ENCODE measurements at regions not wholly inside any gene's neighbourhood (a gene's known extent, or its start where the extent isn't known, plus 50 kb on each side); places are given as distances from the start of the nearest gene placed in this dataset.

GRCh38 chr22:49179175-49179574 is 648.5 kb downstream of the BRD1 start:
- Histone ChIP-seq H3K9ac (ENCODE audit: low read depth, low read length, poor library complexity) (peak overlapping the region; percentile 13), H3K4me2 (ENCODE audit: insufficient read depth, low read length, poor library complexity, severe bottlenecking) (no peak overlapping the region), H3K14ac (ENCODE audit: low read length) (no peak overlapping the region), H3K4me1 (ENCODE audit: control insufficient read depth in 2 of 2, insufficient read depth in 1 of 2, low read depth in 1 of 2, low read length in 2 of 2) (peaks cover 0 to 4% of the 10 kb centered on the region in 2 donors), H2BK5ac (ENCODE audit: low read length) (no peak overlapping the region), H2BK120ac (ENCODE audit: low read depth, low read length) (no peak overlapping the region), H3K36me3 (replicated peaks in 1 of 2; ENCODE audit: control insufficient read depth in 2 of 2, insufficient read depth in 2 of 2, low read length in 2 of 2) (no peaks in the 10 kb centered on the region), H3K79me1 (ENCODE audit: low read depth, low read length) (no peaks in the 10 kb centered on the region), H3K4ac (ENCODE audit: low read length) (no peak overlapping the region), H2AK5ac (ENCODE audit: low read depth, low read length) (peak overlapping the region; percentile 36), H3K4me3 (ENCODE audit: low read length in 2 of 2) (no peak overlapping the region), H3K27me3 (ENCODE audit: control insufficient read depth in 3 of 3, insufficient read depth in 3 of 3, low read depth in 1 of 3, low read length in 3 of 3) (no peaks in the 10 kb centered on the region), H2BK12ac (ENCODE audit: low read length) (no peak overlapping the region), H2AFZ (ENCODE audit: low read length) (no peak overlapping the region), H3K9me3 (replicated peaks in 1 of 2; ENCODE audit: control insufficient read depth in 2 of 2, insufficient read depth in 1 of 2, low read depth in 1 of 2, low read length in 2 of 2) (no peaks in the 10 kb centered on the region), H3K18ac (ENCODE audit: low read length) (peak overlapping the region; percentile 16), H3K27ac (replicated peaks; ENCODE audit: low read length) (no peak overlapping the region), H4K8ac (ENCODE audit: low read depth, low read length) (no peak overlapping the region), H2BK15ac (ENCODE audit: low read length) (no peak overlapping the region), H3K23ac (ENCODE audit: low read depth, low read length, poor library complexity) (no peak overlapping the region), H4K91ac (ENCODE audit: low read depth, low read length, poor library complexity) (no peak overlapping the region)
- no CpG with 5 or more reads among the region's 18 CpGs for WGBS, 2 donors (ENCODE audit: extremely low coverage in 2 of 2, insufficient read length in 2 of 2, insufficient replicate concordance in 1 of 2)
- DNase-seq (ENCODE audit: low spot score): no peak

- Histone ChIP-seq H2BK15ac (ENCODE audit: low read length) (peak overlapping the region; percentile 12), H2AK5ac (ENCODE audit: low read depth, low read length) (peak overlapping the region; percentile 71), H3K18ac (ENCODE audit: low read length) (no peak overlapping the region), H3K4me1 (ENCODE audit: control insufficient read depth in 2 of 2, insufficient read depth in 1 of 2, low read depth in 1 of 2, low read length in 2 of 2) (no peaks in the 10 kb centered on the region), H3K79me1 (ENCODE audit: low read depth, low read length) (no peaks in the 10 kb centered on the region), H3K27me3 (ENCODE audit: control insufficient read depth in 3 of 3, insufficient read depth in 3 of 3, low read depth in 1 of 3, low read length in 3 of 3) (no peaks in the 10 kb centered on the region), H2BK5ac (ENCODE audit: low read length) (no peak overlapping the region), H3K23ac (ENCODE audit: low read depth, low read length, poor library complexity) (peak overlapping the region; percentile 46), H2AFZ (ENCODE audit: low read length) (no peak overlapping the region), H3K4me3 (ENCODE audit: low read length in 2 of 2) (no peak overlapping the region), H2BK12ac (ENCODE audit: low read length) (no peak overlapping the region), H2BK120ac (ENCODE audit: low read depth, low read length) (no peak overlapping the region), H3K27ac (replicated peaks; ENCODE audit: low read length) (no peak overlapping the region), H3K14ac (ENCODE audit: low read length) (peak overlapping the region; percentile 95), H3K4ac (ENCODE audit: low read length) (no peak overlapping the region), H3K4me2 (ENCODE audit: insufficient read depth, low read length, poor library complexity, severe bottlenecking) (no peak overlapping the region), H4K8ac (ENCODE audit: low read depth, low read length) (no peak overlapping the region), H3K36me3 (replicated peaks in 1 of 2; ENCODE audit: control insufficient read depth in 2 of 2, insufficient read depth in 2 of 2, low read length in 2 of 2) (no peaks in the 10 kb centered on the region), H4K91ac (ENCODE audit: low read depth, low read length, poor library complexity) (no peak overlapping the region), H3K9ac (ENCODE audit: low read depth, low read length, poor library complexity) (peak overlapping the region; percentile 10), H3K9me3 (replicated peaks in 1 of 2; ENCODE audit: control insufficient read depth in 2 of 2, insufficient read depth in 1 of 2, low read depth in 1 of 2, low read length in 2 of 2) (no peaks in the 10 kb centered on the region)
- DNase-seq (ENCODE audit: low spot score): no peak
- no CpG with 5 or more reads among the region's 26 CpGs for WGBS, 2 donors (ENCODE audit: extremely low coverage in 2 of 2, insufficient read length in 2 of 2, insufficient replicate concordance in 1 of 2)
Measured at GRCh38 chr22:49178246-49179005, 649.2 kb downstream of the BRD1 start.

GRCh38 chr22:49177666-49178065 is 650.0 kb downstream of the BRD1 start:
- Histone ChIP-seq H4K8ac (ENCODE audit: low read depth, low read length) (no peak overlapping the region), H3K79me1 (ENCODE audit: low read depth, low read length) (no peaks in the 10 kb centered on the region), H3K4ac (ENCODE audit: low read length) (no peak overlapping the region), H3K14ac (ENCODE audit: low read length) (peak overlapping the region; percentile 95), H3K9me3 (replicated peaks in 1 of 2; ENCODE audit: control insufficient read depth in 2 of 2, insufficient read depth in 1 of 2, low read depth in 1 of 2, low read length in 2 of 2) (no peaks in the 10 kb centered on the region), H3K27me3 (ENCODE audit: control insufficient read depth in 3 of 3, insufficient read depth in 3 of 3, low read depth in 1 of 3, low read length in 3 of 3) (no peaks in the 10 kb centered on the region), H3K27ac (replicated peaks; ENCODE audit: low read length) (no peak overlapping the region), H3K18ac (ENCODE audit: low read length) (no peak overlapping the region), H3K9ac (ENCODE audit: low read depth, low read length, poor library complexity) (no peak overlapping the region), H4K91ac (ENCODE audit: low read depth, low read length, poor library complexity) (no peak overlapping the region), H2BK5ac (ENCODE audit: low read length) (no peak overlapping the region), H2BK12ac (ENCODE audit: low read length) (no peak overlapping the region), H3K4me2 (ENCODE audit: insufficient read depth, low read length, poor library complexity, severe bottlenecking) (no peak overlapping the region), H3K36me3 (replicated peaks in 1 of 2; ENCODE audit: control insufficient read depth in 2 of 2, insufficient read depth in 2 of 2, low read length in 2 of 2) (no peaks in the 10 kb centered on the region), H2BK15ac (ENCODE audit: low read length) (peak overlapping the region; percentile 12), H3K23ac (ENCODE audit: low read depth, low read length, poor library complexity) (no peak overlapping the region), H3K4me3 (ENCODE audit: low read length in 2 of 2) (no peak overlapping the region), H3K4me1 (ENCODE audit: control insufficient read depth in 2 of 2, insufficient read depth in 1 of 2, low read depth in 1 of 2, low read length in 2 of 2) (no peaks in the 10 kb centered on the region), H2BK120ac (ENCODE audit: low read depth, low read length) (no peak overlapping the region), H2AFZ (ENCODE audit: low read length) (no peak overlapping the region), H2AK5ac (ENCODE audit: low read depth, low read length) (peak overlapping the region; percentile 71)
- no peak for DNase-seq (ENCODE audit: low spot score)
- WGBS, 2 donors (ENCODE audit: extremely low coverage in 2 of 2, insufficient read length in 2 of 2, insufficient replicate concordance in 1 of 2): no CpG with 5 or more reads among the region's 12 CpGs

- no peak overlapping the region for H3K14ac ChIP-seq (ENCODE audit: low read length)
- no peak overlapping the region for H2BK12ac ChIP-seq (ENCODE audit: low read length)
- no peak overlapping the region for H3K23ac ChIP-seq (ENCODE audit: low read depth, low read length, poor library complexity)
- no peak overlapping the region for H2BK120ac ChIP-seq (ENCODE audit: low read depth, low read length)
- H3K27me3 ChIP-seq (ENCODE audit: control insufficient read depth in 3 of 3, insufficient read depth in 3 of 3, low read depth in 1 of 3, low read length in 3 of 3): no peaks in the 10 kb centered on the region
- no peak overlapping the region for H4K91ac ChIP-seq (ENCODE audit: low read depth, low read length, poor library complexity)
- H3K79me1 ChIP-seq (ENCODE audit: low read depth, low read length): no peaks in the 10 kb centered on the region
- H3K4me2 ChIP-seq (ENCODE audit: insufficient read depth, low read length, poor library complexity, severe bottlenecking): no peak overlapping the region
- H3K9me3 ChIP-seq (replicated peaks in 1 of 2; ENCODE audit: control insufficient read depth in 2 of 2, insufficient read depth in 1 of 2, low read depth in 1 of 2, low read length in 2 of 2): no peaks in the 10 kb centered on the region
- no peak overlapping the region for H4K8ac ChIP-seq (ENCODE audit: low read depth, low read length)
- no peak overlapping the region for H3K27ac ChIP-seq (replicated peaks; ENCODE audit: low read length)
- H3K18ac ChIP-seq (ENCODE audit: low read length): no peak overlapping the region
- no peak overlapping the region for H2AFZ ChIP-seq (ENCODE audit: low read length)
- no peaks in the 10 kb centered on the region for H3K36me3 ChIP-seq (replicated peaks in 1 of 2; ENCODE audit: control insufficient read depth in 2 of 2, insufficient read depth in 2 of 2, low read length in 2 of 2)
- H2BK15ac ChIP-seq (ENCODE audit: low read length): no peak overlapping the region
- no CpG with 5 or more reads among the region's 6 CpGs for WGBS, 2 donors (ENCODE audit: extremely low coverage in 2 of 2, insufficient read length in 2 of 2, insufficient replicate concordance in 1 of 2)
- H3K9ac ChIP-seq (ENCODE audit: low read depth, low read length, poor library complexity): no peak overlapping the region
- no peaks in the 10 kb centered on the region for H3K4me1 ChIP-seq (ENCODE audit: control insufficient read depth in 2 of 2, insufficient read depth in 1 of 2, low read depth in 1 of 2, low read length in 2 of 2)
- H3K4me3 ChIP-seq (ENCODE audit: low read length in 2 of 2): no peak overlapping the region
- no peak overlapping the region for H2AK5ac ChIP-seq (ENCODE audit: low read depth, low read length)
- no peak for DNase-seq (ENCODE audit: low spot score)
- H3K4ac ChIP-seq (ENCODE audit: low read length): no peak overlapping the region
- H2BK5ac ChIP-seq (ENCODE audit: low read length): no peak overlapping the region
Measured at GRCh38 chr22:49176956-49177355, 650.7 kb downstream of the BRD1 start.
